ENCODE measurements at regions not wholly inside any gene's neighbourhood (a gene's known extent, or its start where the extent isn't known, plus 50 kb on each side); places are given as distances from the start of the nearest gene placed in this dataset.
"Not testable (repeated sequence)": the region's sequence is repeated elsewhere in the genome, so short reads cannot be mapped to it uniquely, and the experiment has no call there.

- Histone ChIP-seq H3K4me1 (ENCODE audit: insufficient read depth) (no peaks in the 10 kb centered on the region), H3K27me3 (no peaks in the 10 kb centered on the region), H3K27ac (no peak overlapping the region), H3K4me3 (no peak overlapping the region), H3K36me3 (no peaks in the 10 kb centered on the region), H3K9me3 (no peaks in the 10 kb centered on the region)
- TF ChIP-seq, protein P1, sequence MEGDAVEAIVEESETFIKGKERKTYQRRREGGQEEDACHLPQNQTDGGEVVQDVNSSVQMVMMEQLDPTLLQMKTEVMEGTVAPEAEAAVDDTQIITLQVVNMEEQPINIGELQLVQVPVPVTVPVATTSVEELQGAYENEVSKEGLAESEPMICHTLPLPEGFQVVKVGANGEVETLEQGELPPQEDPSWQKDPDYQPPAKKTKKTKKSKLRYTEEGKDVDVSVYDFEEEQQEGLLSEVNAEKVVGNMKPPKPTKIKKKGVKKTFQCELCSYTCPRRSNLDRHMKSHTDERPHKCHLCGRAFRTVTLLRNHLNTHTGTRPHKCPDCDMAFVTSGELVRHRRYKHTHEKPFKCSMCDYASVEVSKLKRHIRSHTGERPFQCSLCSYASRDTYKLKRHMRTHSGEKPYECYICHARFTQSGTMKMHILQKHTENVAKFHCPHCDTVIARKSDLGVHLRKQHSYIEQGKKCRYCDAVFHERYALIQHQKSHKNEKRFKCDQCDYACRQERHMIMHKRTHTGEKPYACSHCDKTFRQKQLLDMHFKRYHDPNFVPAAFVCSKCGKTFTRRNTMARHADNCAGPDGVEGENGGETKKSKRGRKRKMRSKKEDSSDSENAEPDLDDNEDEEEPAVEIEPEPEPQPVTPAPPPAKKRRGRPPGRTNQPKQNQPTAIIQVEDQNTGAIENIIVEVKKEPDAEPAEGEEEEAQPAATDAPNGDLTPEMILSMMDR (IDR thresholded peaks at IDR 0.05), result no peak
- TF ChIP-seq EP300 (IDR thresholded peaks at IDR 0.05) (no peak), POLR2A (IDR thresholded peaks at IDR 0.05) (no peak)
- intact Hi-C loops (cut with DNase I), result no loop called here
- 81 to 89% (median 83%) methylated on average over 2 of the region's 2 CpGs for WGBS, 3 donors
- DNase-seq, result no peak
Observed at GRCh38 chr13:90726375-90726774, 621.1 kb upstream of the MIR17HG start.

- 95 to 97% (median 96%) methylated on average over 2 of the region's 2 CpGs for WGBS, 3 donors
- H3K27ac ChIP-seq, result no peak overlapping the region
- H3K9me3 ChIP-seq, result no peaks in the 10 kb centered on the region
- no peak for DNase-seq
- TF ChIP-seq, protein P1 (IDR thresholded peaks at IDR 0.05), result no peak
- TF ChIP-seq EP300 (IDR thresholded peaks at IDR 0.05) (no peak), POLR2A (IDR thresholded peaks at IDR 0.05) (no peak)
- no peaks in the 10 kb centered on the region for H3K36me3 ChIP-seq
- H3K4me1 ChIP-seq (ENCODE audit: insufficient read depth), result no peaks in the 10 kb centered on the region
- no peaks in the 10 kb centered on the region for H3K27me3 ChIP-seq
- no peak overlapping the region for H3K4me3 ChIP-seq
- intact Hi-C loops (cut with DNase I), result no loop called here
Observed at GRCh38 chr13:90732049-90732448, 615.4 kb upstream of the MIR17HG start.

GRCh38 chr13:90734497-90734896, 613.0 kb upstream of the MIR17HG start:
- intact Hi-C loops (cut with DNase I); H3K27me3 ChIP-seq; H3K27ac ChIP-seq; H3K9me3 ChIP-seq; DNase-seq; H3K4me3 ChIP-seq; H3K4me1 ChIP-seq (ENCODE audit: insufficient read depth); H3K36me3 ChIP-seq: not testable (repeated sequence)

DNA sequence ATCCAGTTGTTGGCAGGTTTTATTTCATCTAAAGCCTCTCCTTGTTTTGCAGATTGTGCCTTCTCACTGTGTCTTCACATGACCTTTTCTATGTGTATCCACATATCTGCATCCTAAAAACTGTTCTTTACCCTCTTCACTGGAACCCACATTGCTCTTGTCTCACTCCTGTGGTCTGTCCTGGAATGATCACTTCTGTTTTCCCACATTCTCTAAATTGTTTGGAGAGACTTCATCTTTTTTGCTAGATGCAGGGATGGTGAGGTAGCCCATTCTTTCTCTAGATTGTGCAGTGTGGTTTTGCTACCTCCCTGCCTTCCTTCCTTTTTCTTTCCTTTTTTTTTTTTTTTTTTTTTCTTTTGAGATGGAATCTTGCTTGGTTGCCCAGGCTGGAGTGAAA, 608.6 kb upstream of the MIR17HG start:
- no peak for TF ChIP-seq EP300 (IDR thresholded peaks at IDR 0.05)
- TF ChIP-seq, protein P1 (IDR thresholded peaks at IDR 0.05), result no peak
- TF ChIP-seq POLR2A (IDR thresholded peaks at IDR 0.05), result no peak
- Histone ChIP-seq H3K27ac (no peak overlapping the region), H3K27me3 (no peaks in the 10 kb centered on the region), H3K36me3 (no peaks in the 10 kb centered on the region), H3K9me3 (no peaks in the 10 kb centered on the region), H3K4me3 (no peak overlapping the region), H3K4me1 (ENCODE audit: insufficient read depth) (no peaks in the 10 kb centered on the region)
- no peak for DNase-seq
- intact Hi-C loops (cut with DNase I), result no loop called here

GRCh38 chr13:90740099-90740498, 607.4 kb upstream of the MIR17HG start:
- Histone ChIP-seq H3K4me1 (ENCODE audit: insufficient read depth) (no peaks in the 10 kb centered on the region), H3K4me3 (no peak overlapping the region), H3K27ac (no peak overlapping the region), H3K9me3 (no peaks in the 10 kb centered on the region), H3K36me3 (no peaks in the 10 kb centered on the region), H3K27me3 (no peaks in the 10 kb centered on the region)
- WGBS, 3 donors, result 61 to 68% (median 64%) methylated on average over 2 of the region's 2 CpGs
- no peak for DNase-seq
- no peak for TF ChIP-seq EP300 (IDR thresholded peaks at IDR 0.05)
- TF ChIP-seq, protein P1 (IDR thresholded peaks at IDR 0.05), result no peak
- no peak for TF ChIP-seq POLR2A (IDR thresholded peaks at IDR 0.05)
- intact Hi-C loops (cut with DNase I), result no loop called here

Data from ovary (tissue), 7 donors.